HG03045 (cell line): ENCODE measurements at regions not wholly inside any gene's neighbourhood (a gene's known extent, or its start where the extent isn't known, plus 50 kb on each side); places are given as distances from the start of the nearest gene placed in this dataset.

Experiments used
- ATAC-seq: cut with Tn5 transposase; IDR thresholded peaks from one replicate; pipeline ENCODE4 v1.9.1; 2021; ENCODE audit warnings: mild to moderate bottlenecking, moderate library complexity; ENCODE audit not compliant: unreplicated experiment

GRCh38 chr2:123103902-123104301 is 921.2 kb upstream of the CNTNAP5 start:
- no peak for ATAC-seq

DNA sequence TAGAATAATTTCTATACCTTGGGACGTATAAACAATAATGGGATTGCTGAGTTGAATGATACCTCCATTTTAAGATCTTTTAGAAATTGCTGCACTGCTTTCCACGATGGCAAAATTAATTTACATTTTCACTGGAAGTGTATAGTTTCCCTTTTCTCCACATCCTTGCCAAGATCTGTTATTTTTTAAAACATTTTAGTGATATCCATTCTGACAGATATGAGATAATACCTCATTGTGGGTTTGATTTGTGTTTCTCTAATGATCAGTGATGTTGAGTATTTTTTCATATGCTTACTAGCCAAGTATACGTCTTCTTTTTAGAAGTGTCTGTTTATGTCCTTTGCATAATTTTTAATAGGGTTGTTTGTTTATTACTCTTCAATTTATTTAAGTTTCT is 908.5 kb upstream of the CNTNAP5 start:
- no peak for ATAC-seq

- no peak for ATAC-seq
Observed at GRCh38 chr2:123127236-123127635, 897.9 kb upstream of the CNTNAP5 start.

GRCh38 chr2:123128951-123129350 is 896.1 kb upstream of the CNTNAP5 start:
- no peak for ATAC-seq

DNA sequence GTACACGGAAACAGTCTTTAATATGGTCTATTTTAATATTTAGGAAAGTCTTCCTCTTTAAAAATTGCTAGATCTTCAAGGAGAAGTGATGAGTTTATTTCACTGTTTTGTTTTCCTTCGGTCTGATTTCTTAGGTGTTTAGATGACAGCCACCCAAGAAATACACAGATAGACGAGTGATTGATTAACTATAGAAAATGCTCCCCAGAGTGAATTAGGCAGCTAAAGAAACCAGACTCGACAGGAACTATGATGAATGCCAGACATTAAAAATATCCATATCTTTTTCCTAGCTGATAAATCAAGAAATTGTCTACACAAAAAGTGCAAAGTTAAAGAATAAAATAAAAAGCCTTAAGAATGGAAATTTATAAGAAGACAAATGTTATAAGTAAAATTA is 888.7 kb upstream of the CNTNAP5 start:
- ATAC-seq = no peak

- ATAC-seq = no peak
Observed at GRCh38 chr2:123144082-123144481, 881.0 kb upstream of the CNTNAP5 start.

GRCh38 chr2:123153041-123153440 is 872.0 kb upstream of the CNTNAP5 start:
- ATAC-seq = no peak

DNA sequence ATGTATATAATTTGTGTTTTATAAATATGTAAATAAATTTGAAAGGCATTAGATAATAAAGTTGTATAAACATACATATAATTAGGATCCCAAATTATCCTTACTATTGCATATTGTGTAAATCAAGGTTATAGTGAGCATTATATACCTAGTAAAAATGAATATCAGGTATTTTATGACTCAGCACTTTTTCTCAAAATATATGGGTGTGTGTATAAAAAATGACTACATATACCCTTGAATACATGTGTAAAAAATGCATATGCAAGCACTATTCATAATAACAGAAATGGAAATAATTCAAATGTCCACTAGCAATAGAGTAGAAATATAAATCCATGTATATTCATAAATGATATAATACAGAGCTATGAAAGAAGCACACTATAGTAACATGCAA is 870.9 kb upstream of the CNTNAP5 start:
- ATAC-seq = no peak

- ATAC-seq = no peak
Observed at GRCh38 chr2:123157016-123157415, 868.1 kb upstream of the CNTNAP5 start.

GRCh38 chr2:123162400-123163016 is 862.6 kb upstream of the CNTNAP5 start:
- ATAC-seq = no peak

DNA sequence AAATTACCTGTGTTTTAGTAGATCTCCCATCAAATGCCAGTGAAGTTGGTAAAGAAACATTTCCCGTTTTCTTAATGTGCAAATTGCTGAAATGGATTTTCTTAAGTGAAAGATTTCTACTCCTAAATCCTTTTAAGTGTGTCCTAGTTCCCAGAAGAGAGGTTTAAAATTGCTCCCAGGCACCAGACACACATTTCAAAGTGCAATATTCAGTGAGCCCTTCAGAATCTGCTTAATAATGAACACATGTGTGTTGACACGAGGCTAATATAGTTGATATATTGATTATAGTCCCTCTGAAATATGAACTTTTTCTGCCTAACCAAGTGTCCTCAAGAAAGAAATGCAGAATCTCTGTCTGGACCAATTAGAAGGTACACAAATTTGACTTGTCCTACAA is 861.7 kb upstream of the CNTNAP5 start:
- no peak for ATAC-seq

- ATAC-seq = no peak
Observed at GRCh38 chr2:123164216-123164615, 860.9 kb upstream of the CNTNAP5 start.

- no peak for ATAC-seq
Observed at GRCh38 chr2:123165616-123166015, 859.5 kb upstream of the CNTNAP5 start.

GRCh38 chr2:123179526-123179925 is 845.6 kb upstream of the CNTNAP5 start:
- ATAC-seq = no peak

GRCh38 chr2:123195957-123196356 is 829.1 kb upstream of the CNTNAP5 start:
- no peak for ATAC-seq

- ATAC-seq = no peak
Observed at GRCh38 chr2:123200035-123200434, 825.1 kb upstream of the CNTNAP5 start.

GRCh38 chr2:123207245-123207644 is 817.8 kb upstream of the CNTNAP5 start:
- no peak for ATAC-seq

- no peak for ATAC-seq
Observed at GRCh38 chr2:123209202-123209601, 815.9 kb upstream of the CNTNAP5 start.

DNA sequence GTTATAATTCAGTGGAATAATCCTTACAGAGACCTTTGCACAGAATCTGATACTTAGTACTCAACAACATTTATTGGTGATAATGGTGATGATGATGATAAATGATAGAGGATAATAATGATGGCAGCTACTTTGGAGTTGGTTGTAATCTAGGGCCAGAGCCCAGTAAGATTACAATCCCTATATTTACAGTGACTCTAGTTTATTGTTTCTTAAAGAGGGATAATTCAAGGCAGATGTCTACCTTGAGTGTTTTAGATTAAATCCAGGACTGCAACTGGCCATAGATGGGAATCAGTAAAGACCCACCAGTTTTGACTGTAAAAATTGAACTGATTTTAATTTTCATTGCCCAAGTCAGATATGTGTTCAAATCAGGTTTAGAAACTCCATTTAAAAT is 813.9 kb upstream of the CNTNAP5 start:
- ATAC-seq = no peak

GRCh38 chr2:123245156-123245555 is 779.9 kb upstream of the CNTNAP5 start:
- ATAC-seq = no peak

- ATAC-seq = no peak
Observed at GRCh38 chr2:123258877-123259539, 766.1 kb upstream of the CNTNAP5 start.

GRCh38 chr2:123262856-123263255 is 762.2 kb upstream of the CNTNAP5 start:
- ATAC-seq = no peak

DNA sequence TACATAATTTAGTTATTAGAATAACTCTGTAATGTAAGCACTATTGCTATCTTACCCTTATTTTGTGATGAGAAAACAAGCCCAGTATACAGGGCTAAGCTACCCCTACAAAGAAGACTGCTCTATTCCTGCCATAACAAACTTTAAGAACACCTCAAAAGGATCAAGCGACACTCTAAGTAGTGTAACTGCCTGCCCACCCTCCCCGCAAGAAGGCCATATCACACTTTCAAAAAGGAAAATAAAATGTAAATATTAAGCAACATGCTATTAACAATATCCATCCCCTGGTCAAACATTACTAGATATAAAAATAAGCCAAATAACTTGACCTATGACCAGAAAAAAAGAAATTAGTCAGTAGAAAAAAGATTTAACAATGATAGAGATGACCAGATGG is 741.7 kb upstream of the CNTNAP5 start:
- ATAC-seq = no peak
